ENCODE measurements at regions not wholly inside any gene's neighbourhood (a gene's known extent, or its start where the extent isn't known, plus 50 kb on each side); places are given as distances from the start of the nearest gene placed in this dataset.
A peak's percentile ranks its signal among the peaks of the same experiment; 100 is the strongest.

- Histone ChIP-seq H3K4me3 (no peak overlapping the region), H3K27ac (no peak overlapping the region), H3K4me1 (no peaks in the 10 kb centered on the region), H3K27me3 (peaks cover 0 to 6% (median 0%) of the 10 kb centered on the region in 4 donors), H3K36me3 (no peaks in the 10 kb centered on the region), H3K9me3 (no peaks in the 10 kb centered on the region)
- intact Hi-C loops (cut with DNase I) = no loop called here
- no peak for DNase-seq
- ATAC-seq = no peak
- no peak for FAIRE-seq
- no peak for TF ChIP-seq CTCF (IDR thresholded peaks at IDR 0.05)
- WGBS, 2 donors = 32 to 48% methylated on average over 1 of the region's 1 CpG
Measured at GRCh38 chrX:125101971-125102755, 217.5 kb upstream of the TEX13C start.

GRCh38 chrX:125103693-125104092 lies 216.0 kb upstream of the TEX13C start:
- no peaks in the 10 kb centered on the region for H3K36me3 ChIP-seq
- peaks cover 0 to 3% (median 0%) of the 10 kb centered on the region in 4 donors for H3K27me3 ChIP-seq
- H3K4me1 ChIP-seq = no peaks in the 10 kb centered on the region
- no peak for TF ChIP-seq CTCF (IDR thresholded peaks at IDR 0.05)
- intact Hi-C loops (cut with DNase I) = no loop called here
- WGBS, 2 donors = 73 to 83% methylated on average over 11 of the region's 11 CpGs
- no peaks in the 10 kb centered on the region for H3K9me3 ChIP-seq
- no peak for ATAC-seq
- FAIRE-seq = no peak
- H3K4me3 ChIP-seq = no peak overlapping the region
- no peak overlapping the region for H3K27ac ChIP-seq
- no peak for DNase-seq

- H3K4me3 ChIP-seq = no peak overlapping the region
- intact Hi-C loops (cut with DNase I) = no loop called here
- peaks cover 0 to 18% (median 0%) of the 10 kb centered on the region in 4 donors for H3K27me3 ChIP-seq
- DNase-seq = no peak
- 30 to 47% methylated on average over 3 of the region's 3 CpGs for WGBS, 2 donors
- TF ChIP-seq CTCF (IDR thresholded peaks at IDR 0.05) = no peak
- ATAC-seq = no peak
- no peak for FAIRE-seq
- no peak overlapping the region for H3K27ac ChIP-seq
- H3K4me1 ChIP-seq = no peaks in the 10 kb centered on the region
- no peaks in the 10 kb centered on the region for H3K36me3 ChIP-seq
- H3K9me3 ChIP-seq = no peaks in the 10 kb centered on the region
Measured at GRCh38 chrX:125108921-125109320, 210.8 kb upstream of the TEX13C start.

- Histone ChIP-seq H3K36me3 (no peaks in the 10 kb centered on the region), H3K9me3 (no peaks in the 10 kb centered on the region), H3K4me3 (no peak overlapping the region), H3K4me1 (no peaks in the 10 kb centered on the region), H3K27ac (no peak overlapping the region), H3K27me3 (no peaks in the 10 kb centered on the region)
- no peak for TF ChIP-seq CTCF (IDR thresholded peaks at IDR 0.05)
- ATAC-seq (peak in 1 of 4 donors; percentile 46), FAIRE-seq (no peak), DNase-seq (no peak)
- intact Hi-C loops (cut with DNase I) = no loop called here
Measured at GRCh38 chrX:125131164-125131563, 188.5 kb upstream of the TEX13C start.

GRCh38 chrX:125132274-125132673 lies 187.4 kb upstream of the TEX13C start:
- no peaks in the 10 kb centered on the region for H3K27me3 ChIP-seq
- no peak overlapping the region for H3K27ac ChIP-seq
- H3K36me3 ChIP-seq = no peaks in the 10 kb centered on the region
- H3K4me1 ChIP-seq = no peaks in the 10 kb centered on the region
- no peaks in the 10 kb centered on the region for H3K9me3 ChIP-seq
- DNase-seq (no peak), FAIRE-seq (no peak), ATAC-seq (no peak)
- peak in 1 of 4 donors; percentile 15 for TF ChIP-seq CTCF (IDR thresholded peaks at IDR 0.05)
- no peak overlapping the region for H3K4me3 ChIP-seq
- intact Hi-C loops (cut with DNase I) = no loop called here
- WGBS, 2 donors = 22 to 29% methylated on average over 2 of the region's 2 CpGs

All from pancreas (tissue), 10 donors.